ENCODE measurements at regions not wholly inside any gene's neighbourhood (a gene's known extent, or its start where the extent isn't known, plus 50 kb on each side); places are given as distances from the start of the nearest gene placed in this dataset.

- FAIRE-seq: no peak
- Histone ChIP-seq H3K4me2 (ENCODE audit: control insufficient read depth, extremely low read depth, insufficient read depth, low read depth, low read length) (no peak overlapping the region), H4K20me1 (ENCODE audit: control insufficient read depth, extremely low read depth, insufficient read depth, low read length) (no peaks in the 10 kb centered on the region), H3K9me1 (ENCODE audit: control insufficient read depth, extremely low read depth, insufficient read depth, low read length) (no peaks in the 10 kb centered on the region), H3K4me1 (ENCODE audit: control insufficient read depth, extremely low read depth, insufficient read depth, low read length) (no peaks in the 10 kb centered on the region), H3K79me2 (ENCODE audit: control insufficient read depth, insufficient read depth, low read length) (no peaks in the 10 kb centered on the region), H3K9ac (ENCODE audit: control insufficient read depth, extremely low read depth, insufficient read depth, low read length) (no peak overlapping the region), H2AFZ (ENCODE audit: control insufficient read depth, low read length) (no peak overlapping the region), H3K27me3 (ENCODE audit: control insufficient read depth, extremely low read depth, insufficient read depth, low read length) (no peaks in the 10 kb centered on the region), H3K4me3 (ENCODE audit: control insufficient read depth in 2 of 3, extremely low read depth in 1 of 3, insufficient read depth in 2 of 3, low read depth in 1 of 3, low read length in 3 of 3) (no peak overlapping the region), H3K9me3 (ENCODE audit: control insufficient read depth, low read depth, low read length) (no peaks in the 10 kb centered on the region), H3K36me3 (ENCODE audit: control insufficient read depth in 2 of 2, extremely low read depth in 1 of 2, insufficient read depth in 2 of 2, low read length in 2 of 2) (no peaks in the 10 kb centered on the region), H3K27ac (ENCODE audit: control insufficient read depth, insufficient read depth, low read length) (no peak overlapping the region)
- dilution Hi-C loops (cut with MboI; ENCODE audit: extremely low pct_ligation_motif_present, low sequenced_read_pairs): no loop called here
- TF ChIP-seq EZH2 (IDR thresholded peaks at IDR 0.05; ENCODE audit: low read length) (no peak), CTCF (optimal IDR thresholded peaks at IDR 0.05 in 1 of 3, IDR thresholded peaks at IDR 0.05 in 1 of 3, conservative IDR thresholded peaks at IDR 0.05 in 1 of 3; ENCODE audit: extremely low read depth in 1 of 3, insufficient read depth in 2 of 3, low read length in 3 of 3) (no peak)
- DNase-seq (ENCODE audit: low read depth, low spot score): no peak
Measured at GRCh38 chr7:106397994-106398393, 113.2 kb upstream of the NAMPT start.

DNA sequence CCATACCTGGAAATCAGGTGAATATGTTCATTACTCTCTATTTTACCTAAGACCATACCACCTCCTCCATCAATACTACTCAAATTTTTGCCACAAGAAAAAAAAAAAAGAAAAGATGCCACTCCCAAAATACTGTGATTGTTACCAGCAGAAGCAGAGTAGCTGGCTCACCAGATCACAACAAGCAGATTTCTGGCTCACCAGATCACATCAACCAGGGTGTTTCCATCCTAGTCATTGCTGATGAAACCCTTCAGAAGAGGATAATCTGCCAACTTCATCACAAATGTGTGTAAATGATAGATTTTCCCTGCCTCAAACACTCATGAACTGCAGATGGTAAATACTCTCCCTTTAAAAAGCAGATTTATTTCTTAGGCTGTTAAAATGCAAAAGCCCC lies 109.7 kb upstream of the NAMPT start:
- Histone ChIP-seq H3K4me2 (ENCODE audit: control insufficient read depth, extremely low read depth, insufficient read depth, low read depth, low read length) (no peak overlapping the region), H3K9me1 (ENCODE audit: control insufficient read depth, extremely low read depth, insufficient read depth, low read length) (no peaks in the 10 kb centered on the region), H3K27ac (ENCODE audit: control insufficient read depth, insufficient read depth, low read length) (no peak overlapping the region), H3K27me3 (ENCODE audit: control insufficient read depth, extremely low read depth, insufficient read depth, low read length) (no peaks in the 10 kb centered on the region), H2AFZ (ENCODE audit: control insufficient read depth, low read length) (no peak overlapping the region), H4K20me1 (ENCODE audit: control insufficient read depth, extremely low read depth, insufficient read depth, low read length) (no peaks in the 10 kb centered on the region), H3K9me3 (ENCODE audit: control insufficient read depth, low read depth, low read length) (no peaks in the 10 kb centered on the region), H3K4me1 (ENCODE audit: control insufficient read depth, extremely low read depth, insufficient read depth, low read length) (peaks cover 5% of the 10 kb centered on the region), H3K79me2 (ENCODE audit: control insufficient read depth, insufficient read depth, low read length) (no peaks in the 10 kb centered on the region), H3K4me3 (ENCODE audit: control insufficient read depth in 2 of 3, extremely low read depth in 1 of 3, insufficient read depth in 2 of 3, low read depth in 1 of 3, low read length in 3 of 3) (no peak overlapping the region), H3K9ac (ENCODE audit: control insufficient read depth, extremely low read depth, insufficient read depth, low read length) (no peak overlapping the region), H3K36me3 (ENCODE audit: control insufficient read depth in 2 of 2, extremely low read depth in 1 of 2, insufficient read depth in 2 of 2, low read length in 2 of 2) (no peaks in the 10 kb centered on the region)
- DNase-seq (ENCODE audit: low read depth, low spot score) (no peak), FAIRE-seq (no peak)
- dilution Hi-C loops (cut with MboI; ENCODE audit: extremely low pct_ligation_motif_present, low sequenced_read_pairs): no loop called here
- no peak for TF ChIP-seq CTCF (optimal IDR thresholded peaks at IDR 0.05 in 1 of 3, IDR thresholded peaks at IDR 0.05 in 1 of 3, conservative IDR thresholded peaks at IDR 0.05 in 1 of 3; ENCODE audit: extremely low read depth in 1 of 3, insufficient read depth in 2 of 3, low read length in 3 of 3)
- TF ChIP-seq EZH2 (IDR thresholded peaks at IDR 0.05; ENCODE audit: low read length): no peak
